Ovary (tissue), 3 donors: ENCODE measurements at regions not wholly inside any gene's neighbourhood (a gene's known extent, or its start where the extent isn't known, plus 50 kb on each side); places are given as distances from the start of the nearest gene placed in this dataset.

Source experiments
- CTCF ChIP-seq, 3 donors: fragments of 450-650 bp in 2 of 3; fragments of 200-600 bp in 1 of 3; IDR thresholded peaks; one replicate each; pipeline versions ENCODE4 v1.5.1 to v1.8.0; 2016 to 2022; ENCODE audit warnings: antibody characterized with exemption in 3 of 3, mild to moderate bottlenecking in 1 of 3
- POLR2A ChIP-seq: fragments of 450-650 bp; IDR thresholded peaks from one replicate; pipeline ENCODE4 v1.6.1; 2017; ENCODE audit warnings: antibody characterized with exemption, mild to moderate bottlenecking, moderate library complexity
- donor health status: DM: no; HTN: no; CAD: no.

GRCh38 chr3:64398476-64398875 lies 173.2 kb upstream of the PRICKLE2 start:
- TF ChIP-seq CTCF (IDR thresholded peaks at IDR 0.05) (no peak), POLR2A (no peak)
